ENCODE measurements at regions not wholly inside any gene's neighbourhood (a gene's known extent, or its start where the extent isn't known, plus 50 kb on each side); places are given as distances from the start of the nearest gene placed in this dataset.
"Not testable (repeated sequence)": the region's sequence is repeated elsewhere in the genome, so short reads cannot be mapped to it uniquely, and the experiment has no call there.

- not testable (repeated sequence) for DNase-seq
Measured at GRCh38 chr12:108421082-108421481, 82.0 kb upstream of the CMKLR1 start.

DNA sequence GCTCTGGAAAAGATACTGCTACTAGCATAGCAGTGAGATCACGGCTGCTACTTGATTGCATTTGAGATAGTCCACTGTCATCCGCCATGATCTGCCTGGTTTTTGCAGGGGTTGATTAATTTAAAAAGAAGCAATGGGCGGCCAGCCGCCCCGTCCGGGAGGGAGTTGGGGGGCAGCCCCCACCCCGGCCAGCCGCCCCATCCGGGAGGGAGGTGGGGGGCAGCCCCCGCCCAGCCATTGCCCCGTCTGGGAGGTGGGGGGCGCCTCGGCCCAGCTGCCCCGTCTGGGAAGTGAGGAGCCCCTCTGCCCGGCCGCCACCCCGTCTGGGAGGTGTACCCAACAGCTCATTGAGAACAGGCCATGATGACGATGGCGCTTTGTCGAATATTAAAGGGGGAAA is 81.3 kb upstream of the CMKLR1 start:
- DNase-seq, result not testable (repeated sequence)

- no peak for DNase-seq
Measured at GRCh38 chr12:108419949-108420348, 80.8 kb upstream of the CMKLR1 start.

DNA sequence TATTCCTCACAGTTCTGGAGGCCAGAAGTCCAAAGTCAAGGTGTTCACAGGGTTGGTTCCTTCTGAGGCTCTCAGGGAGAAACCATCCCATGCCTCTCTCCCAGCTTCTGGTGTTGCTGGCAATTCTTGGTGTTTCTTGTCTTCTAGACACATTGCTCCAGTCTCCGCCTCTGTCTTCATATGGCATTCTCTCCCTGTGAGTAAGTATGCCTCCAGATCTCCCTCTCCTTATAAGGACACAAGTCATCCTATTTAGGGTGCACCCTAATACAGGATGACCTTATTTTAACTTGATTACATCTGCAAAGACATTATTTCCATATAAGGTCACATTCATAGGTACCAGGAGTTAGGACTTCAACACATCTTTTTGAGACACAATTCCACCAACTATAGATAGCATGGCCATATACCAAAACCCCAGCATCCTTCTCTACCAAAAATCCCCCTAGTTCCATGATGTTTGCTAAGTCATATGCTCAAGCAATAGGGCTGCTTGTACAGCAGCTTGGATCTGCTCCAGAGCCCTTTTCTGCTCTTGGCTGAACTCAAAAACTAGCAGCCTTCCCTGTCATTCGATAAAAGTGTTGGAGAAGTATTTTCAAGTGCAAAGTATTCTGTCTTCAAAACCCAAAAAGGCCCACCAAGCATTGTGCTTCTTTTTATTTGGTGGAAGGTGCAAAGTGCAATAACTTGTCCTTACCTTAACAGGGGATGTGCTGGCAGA is 79.2 kb upstream of the CMKLR1 start:
- no peak for DNase-seq

DNA sequence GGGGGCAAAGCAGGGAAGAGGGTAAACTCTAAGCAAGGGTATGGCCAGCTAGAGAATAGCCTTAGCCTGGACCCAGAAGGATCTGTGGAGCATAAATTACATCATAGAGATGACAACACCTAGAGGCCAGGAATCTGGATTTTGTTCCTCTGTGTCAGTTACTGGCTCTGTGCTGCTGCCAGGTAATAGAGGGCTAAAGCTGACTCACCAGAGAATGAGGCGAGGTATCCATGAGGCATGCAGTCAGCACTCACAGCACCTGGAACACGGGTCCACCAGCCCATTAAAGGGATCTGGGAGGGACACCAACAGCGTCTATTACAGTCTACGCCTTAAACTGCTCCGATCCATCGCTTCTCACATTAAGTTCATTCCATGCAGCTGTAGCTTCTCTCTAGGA is 74.9 kb upstream of the CMKLR1 start:
- no peak for DNase-seq

GRCh38 chr12:108410689-108411088 is 71.6 kb upstream of the CMKLR1 start:
- no peak for DNase-seq

DNA sequence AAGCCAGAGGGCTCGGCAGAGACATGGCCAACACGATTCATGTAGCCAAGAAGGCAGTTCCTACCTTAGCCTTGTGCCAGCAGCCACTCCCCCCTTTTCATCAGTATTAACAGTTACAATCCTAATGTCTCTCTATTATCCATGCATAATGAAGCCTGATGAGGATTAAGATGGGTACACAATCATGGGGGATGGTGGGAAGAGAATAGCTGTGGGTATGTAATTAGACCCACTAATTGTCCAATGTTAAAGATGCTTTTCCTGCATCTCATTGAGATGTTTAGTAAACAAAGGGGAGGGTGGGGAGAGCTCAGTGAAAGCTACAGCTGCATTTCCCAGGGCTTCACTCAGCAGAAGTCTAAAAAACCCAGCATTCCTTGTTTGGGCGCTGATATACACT is 70.4 kb upstream of the CMKLR1 start:
- no peak for DNase-seq

- no peak for DNase-seq
Measured at GRCh38 chr12:108403952-108404351, 64.8 kb upstream of the CMKLR1 start.

- DNase-seq, result no peak
Measured at GRCh38 chr12:108401964-108402363, 62.9 kb upstream of the CMKLR1 start.

- DNase-seq, result no peak
Measured at GRCh38 chr12:108400900-108401480, 61.9 kb upstream of the CMKLR1 start.

DNA sequence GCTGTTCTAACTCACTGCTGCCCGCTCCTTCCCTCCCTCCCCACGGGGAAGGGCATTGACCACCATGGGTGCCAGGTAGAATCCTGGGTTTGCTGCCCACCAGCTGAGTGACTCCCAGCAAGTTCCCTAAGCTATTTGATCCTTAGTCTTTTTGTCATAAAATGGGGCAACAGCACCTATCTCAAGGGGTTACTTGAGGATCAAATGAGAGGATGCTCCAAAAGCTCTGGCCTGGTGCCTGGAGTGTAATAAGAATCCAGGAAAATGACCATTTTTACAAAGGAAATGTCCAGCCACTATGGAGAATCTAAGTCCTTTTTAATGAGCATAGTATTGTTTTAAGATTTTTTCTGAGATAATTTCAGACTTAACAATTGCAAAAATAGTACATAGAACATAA is 61.4 kb upstream of the CMKLR1 start:
- DNase-seq, result no peak

GRCh38 chr12:108400056-108400455 is 60.9 kb upstream of the CMKLR1 start:
- DNase-seq, result no peak

GRCh38 chr12:108399514-108399913 is 60.4 kb upstream of the CMKLR1 start:
- no peak for DNase-seq

GRCh38 chr12:108394196-108394595 is 55.1 kb upstream of the CMKLR1 start:
- no peak for DNase-seq

DNA sequence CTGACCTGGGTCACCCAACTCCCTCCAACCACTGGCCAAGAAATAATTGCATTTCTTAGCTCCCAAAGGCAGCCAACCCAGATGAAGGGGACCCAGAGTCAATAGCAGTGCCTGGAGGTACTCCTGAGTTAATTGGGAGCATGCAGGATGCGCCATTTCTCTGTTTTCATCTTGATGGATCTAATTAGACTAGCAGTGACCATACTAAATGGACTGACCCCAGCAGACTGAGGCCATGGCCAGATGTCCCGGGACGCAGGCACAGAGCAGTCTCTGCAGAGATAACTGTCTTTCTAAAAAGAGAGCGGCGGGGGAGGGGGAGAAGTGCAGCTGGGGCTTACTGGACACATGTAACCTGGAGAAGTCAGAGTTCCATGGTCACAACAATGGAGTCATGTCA is 53.2 kb upstream of the CMKLR1 start:
- no peak for DNase-seq

DNA sequence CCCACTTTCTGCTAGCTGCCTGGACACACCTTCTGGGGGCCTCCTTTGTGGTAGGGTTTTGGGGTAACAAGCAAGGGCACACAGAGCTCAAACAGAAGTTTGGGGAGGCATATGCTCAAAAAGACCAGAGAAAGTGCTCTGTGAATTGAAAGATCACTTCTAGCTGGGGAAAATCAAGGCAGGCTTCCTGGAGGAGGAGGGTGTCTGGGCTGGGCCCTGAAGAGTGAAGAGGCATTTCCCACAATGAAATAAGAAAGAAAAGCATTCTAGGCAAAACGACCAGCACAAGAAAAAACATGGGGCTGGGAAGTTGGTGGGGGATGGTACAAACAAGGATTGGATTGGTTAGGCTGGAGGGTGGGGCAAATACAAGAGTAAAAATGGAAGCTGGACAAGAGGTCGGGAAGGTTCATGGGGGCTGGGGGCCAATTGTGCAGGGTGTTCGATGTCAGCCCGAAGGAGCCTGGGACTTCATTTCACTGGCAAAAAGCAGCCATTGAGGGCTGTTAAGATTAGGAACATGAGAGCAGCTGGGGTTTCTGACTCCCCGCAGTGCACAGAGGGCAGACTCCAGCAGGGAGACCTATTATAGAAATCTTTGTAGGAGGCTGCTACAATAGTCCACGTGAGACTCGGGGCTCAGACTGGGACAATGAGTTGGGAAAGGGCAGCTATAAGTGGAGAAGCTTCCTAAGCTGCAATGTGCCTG is 51.5 kb upstream of the CMKLR1 start:
- no peak for DNase-seq

DNA sequence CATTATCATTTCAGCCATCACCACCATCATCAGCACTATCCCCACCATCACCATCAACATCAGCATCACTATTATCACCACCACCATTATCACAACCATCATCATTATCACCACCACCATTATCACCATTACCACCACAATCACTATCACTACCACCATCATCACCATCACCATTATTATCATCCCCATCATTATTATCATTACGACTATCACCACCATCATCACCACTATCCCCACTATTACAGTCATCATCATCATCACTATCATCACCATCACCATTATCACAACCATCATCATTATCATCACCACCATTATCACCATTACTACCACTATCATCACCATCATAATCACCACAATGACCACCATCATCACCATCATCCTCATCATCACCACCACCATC is 50.4 kb upstream of the CMKLR1 start:
- no peak for DNase-seq

All from CD4-positive, alpha-beta T cell treated with Interleukin-12 subunit alpha and Interleukin-12 subunit beta, for 1 hour (primary cell).